WERI-Rb-1 (cell line): ENCODE measurements at regions not wholly inside any gene's neighbourhood (a gene's known extent, or its start where the extent isn't known, plus 50 kb on each side); places are given as distances from the start of the nearest gene placed in this dataset.

ENCODE experiments used
- DNase-seq: peaks from one replicate; pipeline ENCODE4 v3.0.0-alpha.2; 2020
- H3K27ac ChIP-seq: fragments of 250-450 bp; sonication (Bioruptor Pico); 2 replicates; pipeline ENCODE4 v1.5.1; 2020; ENCODE audit warnings: mild to moderate bottlenecking, moderate library complexity
- H3K27me3 ChIP-seq: fragments of 250-450 bp; sonication (Bioruptor Pico); 2 replicates; pipeline ENCODE4 v1.5.1; 2021; ENCODE audit warnings: mild to moderate bottlenecking, low read depth, moderate library complexity; ENCODE audit not compliant: insufficient read depth, severe bottlenecking
- H3K36me3 ChIP-seq: fragments of 250-450 bp; sonication (Bioruptor Pico); 2 replicates; pipeline ENCODE4 v1.5.1; 2020; ENCODE audit warnings: mild to moderate bottlenecking, moderate library complexity
- H3K4me3 ChIP-seq: 2 replicates; pipeline ENCODE4 v1.5.1; 2011; ENCODE audit warnings: low read depth, mild to moderate bottlenecking, control low read depth, low read length
- H3K9me3 ChIP-seq: fragments of 250-450 bp; sonication (Bioruptor Pico); 2 replicates; pipeline ENCODE4 v1.5.1; 2021; ENCODE audit warnings: mild to moderate bottlenecking, moderate library complexity; ENCODE audit not compliant: severe bottlenecking
- CTCF ChIP-seq: IDR thresholded peaks from 2 replicates; pipeline ENCODE4 v1.5.1; 2011; ENCODE audit warnings: low read depth, mild to moderate bottlenecking, control low read depth, inconsistent platforms, low read length

GRCh38 chr6:41443616-41444525 lies 102.3 kb upstream of the FOXP4 start:
- Histone ChIP-seq H3K36me3 (no peaks in the 10 kb centered on the region), H3K4me3 (no peak overlapping the region), H3K27me3 (no peaks in the 10 kb centered on the region), H3K9me3 (no peaks in the 10 kb centered on the region), H3K27ac (no peak overlapping the region; the same call in 1 of the 2 replicates)
- DNase-seq = peak; percentile 53
- TF ChIP-seq CTCF = no peak

- no peak overlapping the region for H3K27ac ChIP-seq
- no peaks in the 10 kb centered on the region for H3K9me3 ChIP-seq
- H3K4me3 ChIP-seq = no peak overlapping the region
- no peak for DNase-seq
- no peaks in the 10 kb centered on the region for H3K27me3 ChIP-seq
- TF ChIP-seq CTCF = no peak
- no peaks in the 10 kb centered on the region for H3K36me3 ChIP-seq
Observed at GRCh38 chr6:41445261-41445660, 100.9 kb upstream of the FOXP4 start.

- no peak overlapping the region for H3K4me3 ChIP-seq
- H3K36me3 ChIP-seq = no peaks in the 10 kb centered on the region
- no peaks in the 10 kb centered on the region for H3K9me3 ChIP-seq
- H3K27me3 ChIP-seq = no peaks in the 10 kb centered on the region
- H3K27ac ChIP-seq = no peak overlapping the region
- no peak for DNase-seq
- no peak for TF ChIP-seq CTCF
Observed at GRCh38 chr6:41446132-41446531, 100.0 kb upstream of the FOXP4 start.

DNA sequence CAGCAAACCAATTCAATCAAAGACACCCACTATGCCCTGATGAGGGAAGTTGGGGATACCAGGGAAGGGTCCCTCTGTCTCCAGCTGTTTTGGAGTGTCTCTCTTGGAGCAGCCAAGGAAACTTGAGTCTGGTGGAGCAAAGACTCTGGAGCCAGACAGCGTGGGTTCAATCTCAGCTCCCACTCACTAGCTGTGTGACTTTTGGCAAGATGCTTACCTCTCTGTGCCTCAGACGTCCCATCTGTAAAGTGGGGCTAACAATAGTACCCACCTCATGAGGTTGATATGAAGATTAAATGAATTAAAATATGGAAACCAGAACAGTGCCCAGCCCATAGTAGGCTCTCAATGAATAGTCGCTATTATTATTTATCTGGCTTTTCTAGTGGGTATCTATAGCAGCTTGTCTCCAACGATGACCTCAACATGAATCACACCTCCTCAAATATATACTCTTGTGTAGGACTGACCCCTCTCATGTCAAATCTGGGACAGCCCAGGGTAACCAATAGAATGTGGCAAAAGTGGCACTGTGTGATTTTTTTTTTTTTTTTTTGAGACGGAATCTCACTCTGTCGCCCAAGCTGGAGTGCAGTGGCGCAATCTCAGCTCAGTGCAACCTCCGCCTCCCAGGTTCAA lies 99.2 kb upstream of the FOXP4 start:
- H3K4me3 ChIP-seq = no peak overlapping the region
- H3K9me3 ChIP-seq = no peaks in the 10 kb centered on the region
- TF ChIP-seq CTCF = no peak
- H3K27me3 ChIP-seq = no peaks in the 10 kb centered on the region
- no peaks in the 10 kb centered on the region for H3K36me3 ChIP-seq
- DNase-seq = no peak
- H3K27ac ChIP-seq = no peak overlapping the region

DNA sequence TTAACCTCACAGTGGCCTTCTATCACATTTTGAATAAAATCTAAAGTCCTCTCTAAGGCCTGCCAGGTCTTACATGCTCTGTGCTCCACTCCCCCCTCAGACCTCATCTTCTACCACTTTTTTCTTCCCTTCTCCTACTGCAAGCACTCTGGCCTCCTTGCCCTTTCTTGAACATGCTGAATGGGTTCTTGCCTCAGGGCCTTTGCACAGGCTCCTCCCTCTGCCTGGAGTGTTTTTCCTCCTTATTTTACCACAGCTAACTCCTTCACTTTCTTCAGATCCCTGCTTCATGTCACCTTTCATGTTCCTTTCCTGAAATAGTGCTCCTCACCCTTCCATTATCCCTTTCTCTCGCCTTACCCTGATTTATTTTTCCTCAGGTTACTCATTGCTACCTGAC lies 97.9 kb upstream of the FOXP4 start:
- H3K4me3 ChIP-seq = no peak overlapping the region
- DNase-seq = no peak
- TF ChIP-seq CTCF = no peak
- no peaks in the 10 kb centered on the region for H3K9me3 ChIP-seq
- no peaks in the 10 kb centered on the region for H3K36me3 ChIP-seq
- no peaks in the 10 kb centered on the region for H3K27me3 ChIP-seq
- no peak overlapping the region for H3K27ac ChIP-seq
